Endometrium (tissue), 2 donors: ENCODE measurements at regions not wholly inside any gene's neighbourhood (a gene's known extent, or its start where the extent isn't known, plus 50 kb on each side); places are given as distances from the start of the nearest gene placed in this dataset.

Source experiments
- FAIRE-seq: peaks from 2 replicates; lab custom pipeline; 2012; peaks lifted over from hg19 to GRCh38; lab: Jason Lieb, UNC
- donor health status: control.
- donor health status: control.

- no peak for FAIRE-seq
Measured at GRCh38 chr19:31501427-31502195, 152.4 kb upstream of the TSHZ3 start.

- FAIRE-seq: no peak
Measured at GRCh38 chr19:31502536-31503170, 153.4 kb upstream of the TSHZ3 start.

- no peak for FAIRE-seq
Measured at GRCh38 chr19:31503211-31503610, 154.0 kb upstream of the TSHZ3 start.

- no peak for FAIRE-seq
Measured at GRCh38 chr19:31504221-31504620, 155.0 kb upstream of the TSHZ3 start.

- no peak for FAIRE-seq
Measured at GRCh38 chr19:31505596-31505910, 156.3 kb upstream of the TSHZ3 start.

- no peak for FAIRE-seq
Measured at GRCh38 chr19:31506102-31506501, 156.9 kb upstream of the TSHZ3 start.

- FAIRE-seq: no peak
Measured at GRCh38 chr19:31510635-31511034, 161.4 kb upstream of the TSHZ3 start.

- no peak for FAIRE-seq
Measured at GRCh38 chr19:31511098-31511497, 161.9 kb upstream of the TSHZ3 start.

- FAIRE-seq: no peak
Measured at GRCh38 chr19:31511696-31512095, 162.5 kb upstream of the TSHZ3 start.

GRCh38 chr19:31512181-31512970, 163.1 kb upstream of the TSHZ3 start:
- no peak for FAIRE-seq

- FAIRE-seq: no peak
Measured at GRCh38 chr19:31513841-31514240, 164.6 kb upstream of the TSHZ3 start.

- no peak for FAIRE-seq
Measured at GRCh38 chr19:31515931-31516330, 166.7 kb upstream of the TSHZ3 start.

- FAIRE-seq: no peak
Measured at GRCh38 chr19:31516756-31517155, 167.5 kb upstream of the TSHZ3 start.

- no peak for FAIRE-seq
Measured at GRCh38 chr19:31517224-31518180, 168.3 kb upstream of the TSHZ3 start.

- FAIRE-seq: no peak
Measured at GRCh38 chr19:31518216-31519020, 169.2 kb upstream of the TSHZ3 start.

- FAIRE-seq: peak; percentile 84
Measured at GRCh38 chr19:31519256-31519655, 170.0 kb upstream of the TSHZ3 start.

GRCh38 chr19:31519908-31520307, 170.7 kb upstream of the TSHZ3 start:
- FAIRE-seq: no peak

- no peak for FAIRE-seq
Measured at GRCh38 chr19:31520633-31521032, 171.4 kb upstream of the TSHZ3 start.

- peak; percentile 66 for FAIRE-seq
Measured at GRCh38 chr19:31525610-31526147, 176.4 kb upstream of the TSHZ3 start.

GRCh38 chr19:31527443-31527842, 178.2 kb upstream of the TSHZ3 start:
- FAIRE-seq: no peak

- FAIRE-seq: no peak
Measured at GRCh38 chr19:31528261-31528660, 179.0 kb upstream of the TSHZ3 start.
